AG09309 (cell line): ENCODE measurements at regions not wholly inside any gene's neighbourhood (a gene's known extent, or its start where the extent isn't known, plus 50 kb on each side); places are given as distances from the start of the nearest gene placed in this dataset.

Experiments used
- DNase-seq: peaks from one replicate; pipeline ENCODE4 v3.0.0-alpha.2; 2010; ENCODE audit warnings: low read depth
- H3K4me3 ChIP-seq: 2 replicates; pipeline ENCODE4 v1.5.1; 2011; ENCODE audit warnings: mild to moderate bottlenecking, low read depth, low read length, moderate library complexity; ENCODE audit not compliant: control insufficient read depth
- TF ChIP-seq, protein P1 (sequence below): IDR thresholded peaks from 2 replicates; pipeline ENCODE4 v1.5.1; 2011; ENCODE audit warnings: mild to moderate bottlenecking, low read depth, low read length, inconsistent platforms; ENCODE audit not compliant: insufficient read depth, control insufficient read depth; ENCODE audit errors: missing control alignments

DNA sequence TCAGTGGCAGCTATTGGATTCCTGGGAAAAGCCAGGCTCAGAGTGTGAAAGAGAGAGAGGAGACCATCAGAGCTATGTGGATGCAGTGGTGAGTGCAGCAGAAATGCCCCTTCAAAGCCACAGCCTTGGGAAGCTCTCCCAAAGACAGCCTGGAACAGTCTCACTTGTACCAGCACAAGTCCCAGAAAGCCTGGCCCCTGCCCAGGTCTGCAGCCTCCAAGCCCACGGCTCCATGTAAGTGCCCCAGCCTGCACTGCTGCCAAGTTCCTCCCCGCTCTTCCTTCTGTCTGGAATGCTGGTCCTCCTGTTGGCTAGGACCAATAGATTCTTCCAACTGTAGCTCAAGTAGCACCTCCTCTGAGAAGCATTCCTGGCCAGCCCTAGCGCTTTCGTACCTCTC, 539.7 kb downstream of the MIAT start:
- no peak for DNase-seq
- TF ChIP-seq, protein P1, sequence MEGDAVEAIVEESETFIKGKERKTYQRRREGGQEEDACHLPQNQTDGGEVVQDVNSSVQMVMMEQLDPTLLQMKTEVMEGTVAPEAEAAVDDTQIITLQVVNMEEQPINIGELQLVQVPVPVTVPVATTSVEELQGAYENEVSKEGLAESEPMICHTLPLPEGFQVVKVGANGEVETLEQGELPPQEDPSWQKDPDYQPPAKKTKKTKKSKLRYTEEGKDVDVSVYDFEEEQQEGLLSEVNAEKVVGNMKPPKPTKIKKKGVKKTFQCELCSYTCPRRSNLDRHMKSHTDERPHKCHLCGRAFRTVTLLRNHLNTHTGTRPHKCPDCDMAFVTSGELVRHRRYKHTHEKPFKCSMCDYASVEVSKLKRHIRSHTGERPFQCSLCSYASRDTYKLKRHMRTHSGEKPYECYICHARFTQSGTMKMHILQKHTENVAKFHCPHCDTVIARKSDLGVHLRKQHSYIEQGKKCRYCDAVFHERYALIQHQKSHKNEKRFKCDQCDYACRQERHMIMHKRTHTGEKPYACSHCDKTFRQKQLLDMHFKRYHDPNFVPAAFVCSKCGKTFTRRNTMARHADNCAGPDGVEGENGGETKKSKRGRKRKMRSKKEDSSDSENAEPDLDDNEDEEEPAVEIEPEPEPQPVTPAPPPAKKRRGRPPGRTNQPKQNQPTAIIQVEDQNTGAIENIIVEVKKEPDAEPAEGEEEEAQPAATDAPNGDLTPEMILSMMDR = no peak
- no peak overlapping the region for H3K4me3 ChIP-seq

DNA sequence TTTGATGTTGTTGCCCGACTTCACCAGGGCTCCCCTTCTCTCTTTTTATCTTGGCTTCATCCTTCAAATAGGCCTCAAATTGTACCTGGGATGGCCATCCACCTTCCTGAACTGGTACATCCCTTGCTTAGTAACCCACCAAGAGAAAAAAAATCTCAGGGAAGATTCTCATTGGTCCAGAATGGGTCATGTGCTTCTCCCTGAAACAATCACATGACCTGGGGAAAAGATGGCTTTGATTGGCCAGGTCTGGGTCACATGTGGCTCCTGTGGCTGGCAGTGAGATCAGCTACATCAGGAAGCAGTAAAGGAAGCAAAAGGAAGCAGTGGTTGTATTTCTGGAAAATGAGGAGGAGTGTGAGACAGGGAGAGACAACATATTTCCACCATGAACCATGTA, 540.2 kb downstream of the MIAT start:
- TF ChIP-seq, protein P1 = no peak
- DNase-seq = no peak
- H3K4me3 ChIP-seq = no peak overlapping the region

DNA sequence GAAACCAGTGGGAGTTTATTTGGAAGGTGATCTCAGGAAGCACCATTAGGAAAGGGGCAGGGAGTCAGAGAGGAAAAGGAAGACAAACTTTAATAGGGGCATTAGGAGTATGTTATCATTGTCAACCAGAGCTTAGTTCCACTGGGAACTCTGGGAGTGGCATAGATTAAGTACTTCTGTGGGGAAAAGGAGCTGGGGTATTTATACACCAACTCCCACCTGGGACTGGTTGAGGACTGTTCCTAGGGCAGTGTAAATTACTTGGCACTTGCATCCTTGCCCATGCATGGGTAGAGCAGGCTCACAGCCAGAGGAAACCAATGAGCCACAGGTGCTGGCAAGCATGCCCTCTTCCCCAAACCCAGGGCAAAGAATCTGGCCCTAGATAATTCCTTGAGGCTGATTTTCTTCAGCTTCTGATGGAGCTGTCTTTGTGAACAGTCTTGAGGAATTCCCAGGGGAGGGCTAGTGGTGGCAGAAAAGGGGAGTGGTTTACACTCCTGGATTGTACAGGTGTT, 541.2 kb downstream of the MIAT start:
- H3K4me3 ChIP-seq = no peak overlapping the region
- no peak for DNase-seq
- TF ChIP-seq, protein P1 = no peak

DNA sequence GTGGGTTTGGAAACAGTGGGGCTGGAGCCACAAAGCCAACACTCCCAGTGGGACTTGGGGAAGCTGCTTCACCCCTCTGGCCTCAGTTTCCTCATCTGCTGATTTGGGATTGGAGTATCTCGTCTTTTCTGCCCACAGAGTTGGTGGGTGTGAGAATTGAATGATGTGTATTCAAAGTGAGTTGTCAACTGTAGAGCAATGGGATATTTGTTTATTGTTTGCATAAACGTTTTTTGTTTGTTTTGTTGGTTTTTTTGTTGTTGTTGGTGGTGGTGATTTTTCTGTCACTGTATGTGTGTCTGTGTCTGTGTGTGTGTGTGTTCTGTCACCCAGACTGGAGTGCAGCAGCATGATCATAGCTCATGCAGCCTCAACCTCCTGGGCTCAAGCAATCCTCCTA, 542.0 kb downstream of the MIAT start:
- no peak overlapping the region for H3K4me3 ChIP-seq
- TF ChIP-seq, protein P1 = no peak
- no peak for DNase-seq

DNA sequence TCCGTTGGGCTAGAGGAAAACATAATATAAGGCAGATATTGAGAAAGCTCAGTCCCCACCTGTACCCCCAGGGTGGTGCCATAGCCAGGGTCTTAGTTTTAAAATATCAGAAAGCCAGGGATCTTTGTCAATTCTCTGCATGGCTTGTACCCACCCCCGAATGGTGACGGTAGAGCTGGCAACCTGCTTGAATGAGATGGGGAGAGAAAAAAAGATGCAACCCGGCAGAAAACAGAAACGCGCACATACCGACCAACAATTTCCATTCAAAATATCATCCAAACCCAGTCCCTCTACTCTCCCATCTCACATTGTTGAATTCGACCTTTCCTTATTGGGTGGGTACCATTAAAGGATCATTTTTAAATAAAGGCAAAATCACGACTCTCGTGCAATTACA, 543.9 kb downstream of the MIAT start:
- TF ChIP-seq, protein P1 = no peak
- no peak overlapping the region for H3K4me3 ChIP-seq
- no peak for DNase-seq

DNA sequence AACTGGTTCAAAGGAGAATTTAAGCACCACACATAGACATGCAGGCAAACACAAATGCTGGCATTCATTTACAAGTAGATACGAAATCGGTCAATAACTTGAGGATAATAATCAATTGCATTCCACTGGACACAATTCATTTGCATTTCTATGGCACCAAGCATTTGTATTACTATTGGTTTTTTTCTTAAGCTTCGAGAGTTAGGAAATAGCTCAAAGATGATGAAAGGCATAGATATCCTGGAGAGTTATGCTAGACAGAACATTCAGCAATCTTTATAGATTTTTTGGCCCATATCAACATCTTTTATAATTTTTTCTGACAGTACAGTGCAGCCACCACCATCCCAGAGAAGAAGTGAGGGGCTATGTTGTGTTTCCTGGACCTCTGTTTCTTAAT, 544.4 kb downstream of the MIAT start:
- no peak for DNase-seq
- TF ChIP-seq, protein P1 = no peak
- H3K4me3 ChIP-seq = no peak overlapping the region

DNA sequence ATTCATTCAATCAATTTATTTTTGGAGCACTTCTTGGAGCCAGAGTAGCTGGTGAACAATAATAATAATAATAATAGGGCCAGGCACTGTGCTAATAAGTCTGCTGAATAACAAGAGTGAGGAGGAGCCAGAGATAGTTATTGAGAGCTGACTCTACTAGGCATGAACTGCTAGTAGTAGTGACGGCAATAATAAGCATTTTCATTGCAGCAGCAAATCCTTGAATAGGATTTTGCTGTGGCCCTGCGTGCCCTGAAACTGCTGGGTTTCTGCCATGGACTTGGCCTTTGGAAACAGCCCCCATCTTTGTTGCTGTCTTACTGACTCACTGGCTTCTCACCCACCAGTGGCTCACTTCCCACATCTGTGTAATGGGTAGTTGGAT, 545.9 kb downstream of the MIAT start:
- TF ChIP-seq, protein P1 = no peak

More for the DNA sequence above, 545.9 kb downstream of the MIAT start:
- no peak for DNase-seq
- no peak overlapping the region for H3K4me3 ChIP-seq
